ENCODE measurements at regions not wholly inside any gene's neighbourhood (a gene's known extent, or its start where the extent isn't known, plus 50 kb on each side); places are given as distances from the start of the nearest gene placed in this dataset.

GRCh38 chr1:102434421-102434820 is 437.7 kb upstream of the OLFM3 start:
- Histone ChIP-seq H3T11ph (ENCODE audit: low read length) (no peak overlapping the region), H2AK5ac (ENCODE audit: insufficient read length, low read length) (no peak overlapping the region)
- no CpG with 5 or more reads among the region's 4 CpGs for WGBS (ENCODE audit: extremely low coverage, insufficient read length, low lambda C conversion rate)

More at GRCh38 chr1:102434421-102434820, 437.7 kb upstream of the OLFM3 start:
- Histone ChIP-seq H2BK15ac (ENCODE audit: low read depth, low read length) (no peak overlapping the region), H4K91ac (ENCODE audit: insufficient read length, low read depth, low read length) (no peak overlapping the region), H3K4me2 (ENCODE audit: insufficient read depth, insufficient read length, low read length) (no peak overlapping the region), H3K9ac (ENCODE audit: extremely low read depth, insufficient read length, low read length) (no peak overlapping the region), H3K79me2 (ENCODE audit: insufficient read depth, low read length) (no peaks in the 10 kb centered on the region), H3K23me2 (ENCODE audit: insufficient read length, low read depth, low read length, poor library complexity, severe bottlenecking) (no peaks in the 10 kb centered on the region), H3K79me1 (ENCODE audit: insufficient read depth, low read depth, low read length, poor library complexity, severe bottlenecking) (no peaks in the 10 kb centered on the region), H3K14ac (ENCODE audit: insufficient read depth, low read length) (no peak overlapping the region), H3K27me3 (ENCODE audit: insufficient read depth, low read length) (no peaks in the 10 kb centered on the region), H4K20me1 (ENCODE audit: control insufficient read depth, insufficient read depth, insufficient read length) (no peaks in the 10 kb centered on the region), H2BK120ac (ENCODE audit: low read depth, low read length, poor library complexity, severe bottlenecking) (no peak overlapping the region), H3K27ac (ENCODE audit: insufficient read length, low read depth, low read length) (no peak overlapping the region), H2AFZ (ENCODE audit: low read length) (no peak overlapping the region), H3K56ac (ENCODE audit: insufficient read length, low read depth, low read length) (no peak overlapping the region), H2BK5ac (ENCODE audit: insufficient read length, low read length) (no peak overlapping the region), H3K18ac (ENCODE audit: insufficient read length, low read depth, low read length) (no peak overlapping the region), H2BK12ac (ENCODE audit: insufficient read length, low read depth, low read length) (no peak overlapping the region), H3K4me1 (ENCODE audit: insufficient read depth, low read length) (no peaks in the 10 kb centered on the region), H4K8ac (replicated peaks; ENCODE audit: insufficient read length, low read depth, low read length) (no peak overlapping the region), H4K5ac (ENCODE audit: insufficient read length, low read depth, low read length) (no peak overlapping the region), H2BK20ac (ENCODE audit: low read depth, low read length, poor library complexity, severe bottlenecking) (no peak overlapping the region), H3K9me3 (ENCODE audit: control insufficient read depth, low read depth, low read length) (no peaks in the 10 kb centered on the region), H3K4ac (ENCODE audit: low read depth, low read length) (no peak overlapping the region), H3K23ac (ENCODE audit: insufficient read length, low read depth, low read length) (no peak overlapping the region)
- H3K4me1 Mint-ChIP-seq, result no peaks in the 10 kb centered on the region
- no peaks in the 10 kb centered on the region for H3K27me3 Mint-ChIP-seq (ENCODE audit: low read depth)
- peak; percentile 50 for DNase-seq
- TF ChIP-seq CTCF (conservative IDR thresholded peaks at IDR 0.05), result peak; percentile 74
- no peak overlapping the region for H3K4me3 Mint-ChIP-seq
- H3K36me3 Mint-ChIP-seq (ENCODE audit: insufficient read depth in 1 of 3, low read depth in 3 of 3), result no peaks in the 10 kb centered on the region; a peak in 1 of 7 replicates
- H3K27ac Mint-ChIP-seq, result peak overlapping the region in 2 of 3 experiments; percentile 37 to 95; a peak in 2 of 7 replicates
- peaks cover 0 to 4% of the 10 kb centered on the region in 2 experiments; a peak in 2 of 5 replicates for H3K9me3 Mint-ChIP-seq
